HG03159 (cell line): ENCODE measurements at regions not wholly inside any gene's neighbourhood (a gene's known extent, or its start where the extent isn't known, plus 50 kb on each side); places are given as distances from the start of the nearest gene placed in this dataset.

ENCODE experiments used
- ATAC-seq: cut with Tn5 transposase; IDR thresholded peaks from one replicate; pipeline ENCODE4 v1.9.1; 2021; ENCODE audit warnings: mild to moderate bottlenecking, moderate library complexity; ENCODE audit not compliant: unreplicated experiment

DNA sequence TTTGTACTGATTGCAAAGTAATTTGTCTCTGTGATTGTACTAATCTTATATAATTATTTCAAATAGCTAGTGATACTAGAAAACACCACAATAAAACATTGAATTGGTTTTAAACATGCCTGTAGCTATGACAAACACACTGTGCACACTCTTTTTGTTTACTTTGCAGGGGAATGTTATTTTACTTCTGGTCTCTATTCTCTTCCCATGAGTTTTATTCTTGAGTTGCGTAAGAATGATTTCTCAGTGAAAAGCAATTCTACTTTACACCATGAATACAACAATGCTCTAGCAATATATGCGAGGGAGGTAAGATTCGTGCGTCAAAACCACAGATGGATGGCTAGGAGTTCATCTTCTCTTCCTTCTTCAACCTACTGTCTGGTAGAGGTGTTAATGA lies 68.4 kb upstream of the PHACTR1 start:
- ATAC-seq, result no peak

DNA sequence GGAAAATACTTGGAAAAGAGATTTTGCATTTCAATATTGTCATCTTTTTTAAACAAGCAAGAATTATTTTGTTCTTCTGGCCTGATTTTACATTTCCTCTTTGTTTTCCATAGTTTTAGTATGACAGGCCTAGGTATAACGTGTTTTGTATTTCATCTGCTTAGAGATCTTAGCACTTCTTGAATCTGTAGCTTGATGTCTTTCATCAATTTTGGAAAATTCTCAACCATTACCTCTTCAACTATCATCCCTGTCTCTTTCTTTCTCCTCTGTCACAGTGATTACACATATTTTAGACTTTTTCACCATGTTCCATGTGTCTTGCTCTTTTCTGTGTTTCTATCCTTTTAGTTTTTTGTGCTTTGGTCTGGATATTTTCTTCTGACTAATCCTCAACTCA lies 67.2 kb upstream of the PHACTR1 start:
- ATAC-seq, result no peak

DNA sequence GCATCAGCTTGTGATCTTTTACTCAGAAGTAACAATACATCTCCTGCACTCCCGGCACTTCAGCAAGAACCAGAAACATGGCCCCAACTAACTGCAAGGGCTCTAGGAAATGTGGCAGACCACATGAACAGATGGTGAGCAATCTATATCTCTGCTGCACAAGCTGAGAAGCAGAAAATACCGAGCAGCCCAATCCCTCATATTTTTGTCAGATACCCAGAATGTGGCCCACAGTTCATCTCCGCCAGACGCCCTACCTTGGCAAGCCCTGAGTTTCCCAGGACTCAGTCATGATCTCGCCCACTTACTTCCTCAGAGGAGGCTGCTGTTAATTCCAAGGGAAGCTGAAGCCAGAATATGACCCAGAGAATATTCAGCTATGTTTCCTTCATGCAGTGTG lies 63.1 kb upstream of the PHACTR1 start:
- no peak for ATAC-seq

DNA sequence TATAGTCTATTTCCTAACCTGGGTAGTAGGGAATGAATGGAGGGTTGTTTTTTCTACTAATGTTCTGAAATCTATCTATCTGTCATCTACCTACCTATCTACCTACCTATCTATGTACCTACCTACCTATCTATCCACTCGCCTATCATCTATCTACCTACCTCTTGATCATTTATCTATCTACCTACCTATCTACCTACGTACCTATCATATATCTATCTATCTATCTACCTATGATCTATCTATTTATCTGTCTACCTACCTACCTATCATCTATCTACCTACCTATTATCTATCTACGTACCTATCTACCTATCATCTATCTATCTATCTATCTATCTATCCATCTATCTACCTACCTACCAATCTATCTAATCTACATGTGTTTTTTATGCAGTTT lies 62.5 kb upstream of the PHACTR1 start:
- no peak for ATAC-seq

DNA sequence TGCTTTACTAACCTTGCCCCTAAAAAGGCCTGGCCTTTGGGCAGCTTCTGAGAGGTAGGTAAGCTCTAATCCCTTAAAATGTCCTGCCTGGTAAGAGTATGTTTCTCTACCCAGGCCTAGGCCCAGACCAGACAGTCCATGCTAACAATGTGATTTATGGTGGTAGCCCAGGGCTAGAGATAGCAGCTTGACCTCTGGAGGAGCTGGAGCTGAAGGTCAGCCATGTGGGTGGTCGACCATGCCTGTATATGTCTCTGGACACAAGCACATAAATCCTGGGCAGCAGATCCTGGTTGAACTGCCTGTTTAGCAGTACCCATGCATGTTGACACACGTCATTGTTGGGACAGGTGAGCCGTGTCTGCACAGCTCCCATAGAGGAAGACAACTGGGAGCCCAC lies 62.1 kb upstream of the PHACTR1 start:
- no peak for ATAC-seq

DNA sequence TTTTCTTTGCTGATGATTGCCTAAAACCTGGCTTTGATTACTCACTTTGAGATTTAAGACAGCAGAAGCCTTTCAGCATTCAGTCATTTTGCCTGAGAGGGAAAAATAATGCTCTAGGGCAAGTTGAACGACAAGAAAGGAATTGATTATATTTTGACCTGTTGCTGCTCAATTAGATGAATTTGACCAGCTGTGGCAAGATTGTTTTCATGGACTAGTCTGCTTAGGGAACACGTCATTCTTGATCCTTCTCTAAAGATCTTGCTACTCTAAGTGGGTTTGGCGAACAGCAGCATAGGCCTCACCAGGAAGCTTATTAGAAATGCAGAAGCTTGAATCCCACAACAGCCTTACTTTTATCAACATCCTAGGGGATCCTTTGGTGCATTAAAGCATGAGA lies 59.7 kb upstream of the PHACTR1 start:
- ATAC-seq, result no peak

DNA sequence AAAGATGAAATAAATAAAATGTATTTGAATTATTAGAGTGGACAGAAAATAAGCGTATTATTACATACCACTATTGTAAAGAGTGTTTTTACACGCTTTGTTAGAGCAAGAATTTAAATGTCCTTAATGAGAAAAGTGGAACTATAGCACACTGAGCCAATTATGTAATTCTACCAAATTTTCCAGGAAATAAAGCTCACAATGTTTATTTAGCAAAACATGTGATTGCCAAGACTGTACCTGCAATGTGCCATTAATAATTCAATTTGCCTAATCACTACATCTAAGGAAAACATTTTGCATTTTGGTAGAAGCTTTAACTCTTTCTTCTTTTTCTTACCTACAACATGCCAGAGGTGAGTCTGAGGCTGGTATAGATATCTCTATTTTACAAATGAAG lies 58.7 kb upstream of the PHACTR1 start:
- ATAC-seq, result no peak

DNA sequence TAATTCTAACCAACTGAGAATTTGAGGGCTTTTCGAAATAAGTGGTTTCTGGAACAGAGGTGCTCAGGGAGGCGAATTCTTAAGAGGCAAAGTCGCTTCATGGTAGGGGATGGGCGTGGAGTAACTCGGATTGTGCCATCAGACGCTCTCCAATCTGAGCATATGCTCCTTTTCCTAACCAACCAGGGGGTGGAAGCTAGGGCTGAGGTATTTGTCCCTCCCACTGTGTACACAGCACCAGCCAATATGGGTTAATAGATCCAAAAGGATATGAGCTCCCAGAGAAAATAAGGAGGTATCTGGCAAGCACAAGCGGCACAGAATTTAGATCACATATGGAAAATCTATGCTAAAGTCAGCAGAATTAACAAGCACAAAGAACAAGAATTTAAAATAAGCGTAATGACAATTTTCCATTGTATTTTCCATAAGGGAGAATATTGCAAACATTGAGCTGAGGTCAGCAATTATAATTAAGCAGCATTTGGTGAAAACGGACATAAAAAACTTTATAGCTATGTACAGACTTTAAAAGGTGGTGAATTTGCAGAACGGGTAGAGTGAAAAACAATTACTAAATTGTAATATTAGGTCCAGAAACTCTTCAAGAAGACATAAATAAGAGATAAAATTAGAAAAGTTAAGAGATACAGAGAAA lies 55.0 kb upstream of the PHACTR1 start:
- ATAC-seq, result no peak
